Activated T-cell treated with anti-CD3 and anti-CD28 coated beads for 4 hours (primary cell): ENCODE measurements at regions not wholly inside any gene's neighbourhood (a gene's known extent, or its start where the extent isn't known, plus 50 kb on each side); places are given as distances from the start of the nearest gene placed in this dataset.
"Not testable (repeated sequence)": the region's sequence is repeated elsewhere in the genome, so short reads cannot be mapped to it uniquely, and the experiment has no call there.

Experiments used
- DNase-seq: peaks from one replicate; pipeline ENCODE4 v3.0.0-alpha.2; 2020

GRCh38 chr22:35138521-35138920 is 72.6 kb downstream of the ISX start:
- no peak for DNase-seq

- no peak for DNase-seq
Measured at GRCh38 chr22:35140879-35141745, 75.2 kb downstream of the ISX start.

DNA sequence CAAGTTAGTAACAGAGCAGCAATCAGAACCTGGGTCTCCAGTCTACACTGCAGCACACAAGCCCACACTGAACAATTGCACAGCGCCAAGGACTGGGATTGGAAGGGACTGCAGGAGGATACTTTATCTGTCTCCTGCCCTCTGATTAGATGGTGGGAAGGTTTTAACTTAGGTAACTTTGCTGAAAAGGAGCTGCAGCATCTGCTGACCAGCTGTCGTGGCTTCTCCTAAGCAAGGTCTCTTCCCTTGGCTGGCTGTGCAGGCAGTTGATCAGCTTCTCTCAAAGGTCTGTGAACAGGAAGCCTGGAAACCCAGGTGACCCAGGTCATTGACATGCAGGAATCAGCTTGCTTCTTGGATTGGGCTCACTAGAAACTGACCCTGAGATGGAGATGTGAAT is 82.4 kb downstream of the ISX start:
- no peak for DNase-seq

DNA sequence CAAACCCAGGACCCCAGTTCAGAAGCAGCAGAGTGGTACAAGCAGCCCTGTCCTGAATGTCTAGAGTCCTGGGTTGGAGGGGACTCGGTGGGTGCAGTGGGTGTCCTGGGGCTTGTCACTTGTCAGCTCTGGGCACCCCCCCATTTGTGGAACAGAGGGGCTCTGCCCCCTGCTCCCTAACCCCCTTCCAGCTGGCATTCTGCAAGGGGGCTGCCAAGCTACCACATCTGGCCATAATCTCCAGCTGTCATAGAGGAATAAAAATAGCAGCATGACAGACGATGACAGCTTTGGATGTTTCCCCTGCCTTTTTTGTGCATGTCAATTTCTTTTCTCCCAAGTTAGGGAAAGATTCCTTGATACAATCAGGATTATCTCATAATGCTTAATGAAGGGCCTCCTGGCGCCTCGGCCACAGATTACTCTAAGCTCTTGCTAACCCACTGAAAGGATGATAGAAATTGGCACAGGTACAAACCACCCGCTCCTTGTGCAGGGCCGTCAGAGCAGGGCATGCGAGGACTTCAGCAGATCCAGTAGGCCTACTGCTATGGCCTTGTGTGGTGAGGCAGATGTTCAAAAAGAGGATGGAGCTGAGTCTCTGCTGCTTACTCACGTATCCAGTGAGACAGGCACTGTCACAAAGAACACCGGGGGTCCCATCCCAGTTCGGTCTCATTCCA is 83.0 kb downstream of the ISX start:
- DNase-seq, result no peak

- DNase-seq, result peak; percentile 33
Measured at GRCh38 chr22:35150183-35151107, 84.5 kb downstream of the ISX start.

- DNase-seq, result no peak
Measured at GRCh38 chr22:35152316-35152715, 86.4 kb downstream of the ISX start.

DNA sequence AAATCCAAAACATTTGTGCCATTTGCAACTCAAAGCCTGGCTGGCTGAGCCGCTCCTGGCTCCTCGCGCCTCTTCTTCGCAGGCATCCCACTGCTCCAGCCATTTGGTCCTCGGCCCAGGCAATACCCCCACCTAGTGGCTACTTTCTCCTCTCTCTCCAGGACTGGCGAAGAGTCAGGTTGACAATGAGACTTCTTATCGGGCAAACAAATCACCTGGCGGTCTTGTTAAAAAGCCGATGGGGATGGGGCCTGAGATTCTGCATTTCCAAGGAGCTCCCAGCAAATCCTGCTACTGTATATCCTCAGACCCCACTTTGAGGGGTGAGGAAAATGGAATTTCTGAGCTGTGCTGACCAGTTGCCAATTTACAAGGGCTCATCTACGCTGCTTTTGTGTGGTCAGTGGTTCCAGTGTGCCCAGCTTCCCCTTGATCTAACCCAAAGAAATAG is 89.0 kb downstream of the ISX start:
- DNase-seq, result no peak

GRCh38 chr22:35155403-35156025 is 89.6 kb downstream of the ISX start:
- no peak for DNase-seq

DNA sequence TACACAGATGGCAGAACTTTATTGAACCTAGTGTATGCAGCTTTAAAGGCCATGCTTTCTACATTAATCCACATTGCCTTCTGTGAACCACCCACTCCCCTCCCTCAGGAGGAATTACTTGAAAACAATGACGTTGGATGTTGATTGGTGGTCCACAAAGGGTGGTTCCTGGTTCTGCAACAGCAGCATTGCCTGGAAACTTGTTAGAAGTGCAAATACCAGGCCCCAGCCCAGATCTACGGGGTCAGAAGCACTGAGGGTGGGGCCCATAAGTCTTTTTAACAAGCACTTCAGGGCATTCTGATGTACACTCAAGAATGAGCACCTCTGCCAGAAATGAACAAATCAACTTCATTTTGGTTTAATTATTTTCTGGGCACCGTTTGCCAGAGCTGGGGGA is 91.0 kb downstream of the ISX start:
- DNase-seq, result no peak

- no peak for DNase-seq
Measured at GRCh38 chr22:35158336-35158735, 92.4 kb downstream of the ISX start.

GRCh38 chr22:35159343-35159742 is 93.4 kb downstream of the ISX start:
- no peak for DNase-seq

DNA sequence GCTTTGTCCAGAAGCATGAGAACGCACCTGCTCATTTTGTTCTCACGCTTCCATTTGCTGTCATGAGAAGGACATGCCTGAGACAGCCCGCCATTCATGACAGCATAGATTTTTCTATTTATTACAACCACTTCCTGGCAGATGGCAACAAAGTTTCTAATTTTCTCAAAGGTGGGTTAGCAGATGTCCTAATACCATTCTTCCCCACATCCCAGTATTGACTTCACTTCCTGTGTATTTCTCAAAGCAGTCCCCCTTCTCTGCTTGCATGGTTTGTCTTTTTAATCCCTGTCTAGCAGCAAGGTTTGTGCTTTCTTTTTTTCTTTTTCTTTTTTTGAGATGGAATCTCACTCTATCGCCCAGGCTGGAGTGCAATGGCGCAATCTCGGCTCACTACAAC is 94.3 kb downstream of the ISX start:
- DNase-seq, result no peak

GRCh38 chr22:35165896-35166295 is 91.4 kb upstream of the HMGXB4 start:
- not testable (repeated sequence) for DNase-seq

- no peak for DNase-seq
Measured at GRCh38 chr22:35170716-35171697, 86.3 kb upstream of the HMGXB4 start.

- no peak for DNase-seq
Measured at GRCh38 chr22:35172442-35172841, 84.9 kb upstream of the HMGXB4 start.

DNA sequence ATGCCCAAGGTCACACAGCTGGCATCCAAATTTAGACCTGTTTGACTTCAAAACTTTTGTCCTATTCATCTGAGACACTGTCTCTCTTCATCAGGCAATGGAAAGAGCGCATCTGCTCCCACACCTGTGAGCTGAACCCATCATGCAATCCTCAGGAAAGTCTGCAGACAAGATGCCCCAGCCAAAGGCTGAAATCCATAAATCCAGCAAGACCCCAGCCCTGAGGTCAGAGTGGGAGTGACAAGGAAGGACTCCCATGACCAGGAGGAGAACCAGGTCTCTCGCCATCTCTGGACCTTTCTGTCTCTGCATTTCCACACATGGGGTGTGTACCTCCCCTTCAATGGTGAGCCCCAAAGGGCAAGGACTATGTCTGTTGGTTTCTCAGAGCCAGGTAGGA is 83.6 kb upstream of the HMGXB4 start:
- no peak for DNase-seq

DNA sequence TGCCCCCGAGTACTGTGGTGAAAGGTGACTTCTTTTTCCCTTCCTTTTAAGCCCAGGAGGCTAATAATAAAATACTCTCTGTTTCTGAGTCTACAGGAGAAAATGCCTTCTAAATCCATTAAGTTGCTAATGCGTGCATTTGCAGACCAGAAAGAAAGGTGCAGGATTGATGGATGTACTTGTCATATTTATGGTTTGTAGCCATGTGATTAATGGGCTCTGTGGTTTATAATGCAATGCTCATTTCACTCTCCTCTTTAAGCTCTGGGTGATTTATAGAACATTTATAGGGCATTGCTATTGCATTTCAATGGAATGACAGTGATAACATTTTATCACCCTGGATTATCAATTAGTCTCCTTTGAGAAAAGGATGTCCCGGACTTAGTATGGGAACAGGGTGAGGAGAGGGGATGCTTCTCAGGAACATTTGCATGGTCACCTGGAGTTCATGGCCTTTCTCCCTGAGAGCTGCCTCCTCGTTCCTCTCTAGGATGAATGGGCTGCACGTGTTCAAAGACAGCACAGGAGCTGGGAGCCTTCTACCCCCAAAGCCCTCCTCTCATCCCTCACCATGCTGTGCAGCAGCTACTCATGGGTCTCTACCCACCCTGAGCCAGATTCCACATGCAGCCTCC is 82.8 kb upstream of the HMGXB4 start:
- DNase-seq, result no peak

DNA sequence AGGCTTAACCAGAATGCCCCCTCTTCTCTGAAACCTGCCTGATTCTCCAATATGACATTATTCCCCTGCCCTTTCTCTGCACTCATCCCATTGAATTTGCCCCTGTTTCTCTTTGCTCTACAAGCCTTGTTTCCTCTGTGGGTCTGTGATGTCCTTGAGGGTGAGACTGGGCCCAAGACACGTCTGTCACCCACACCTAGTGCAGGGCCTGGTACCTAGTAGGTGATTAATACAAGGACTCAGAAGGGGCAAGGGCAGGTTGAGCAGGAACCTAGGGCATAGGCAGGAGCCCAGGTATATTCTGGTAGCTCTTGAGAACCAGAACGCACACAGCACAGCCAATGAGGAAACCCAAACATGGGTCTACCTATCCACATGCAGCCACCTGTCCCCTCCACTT is 81.9 kb upstream of the HMGXB4 start:
- no peak for DNase-seq

DNA sequence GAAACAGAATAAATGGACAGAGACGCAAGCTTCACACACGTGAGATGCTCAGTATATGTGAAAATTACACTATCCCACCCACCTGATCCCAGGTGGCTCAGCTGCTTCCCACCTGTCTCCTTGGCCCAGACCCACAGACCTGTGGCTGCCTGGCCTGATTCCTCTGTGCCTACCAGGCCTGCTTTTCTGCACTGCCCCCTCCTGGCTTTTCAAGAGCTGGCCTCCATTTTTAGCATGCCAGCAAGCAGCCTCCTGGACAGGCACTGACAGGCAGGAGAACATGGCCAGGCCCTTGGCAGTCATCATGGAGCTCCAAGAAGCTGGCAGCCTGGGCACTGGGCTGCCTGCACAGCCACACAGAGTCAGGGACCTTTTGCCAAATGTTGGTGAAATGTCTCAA is 79.5 kb upstream of the HMGXB4 start:
- DNase-seq, result no peak

DNA sequence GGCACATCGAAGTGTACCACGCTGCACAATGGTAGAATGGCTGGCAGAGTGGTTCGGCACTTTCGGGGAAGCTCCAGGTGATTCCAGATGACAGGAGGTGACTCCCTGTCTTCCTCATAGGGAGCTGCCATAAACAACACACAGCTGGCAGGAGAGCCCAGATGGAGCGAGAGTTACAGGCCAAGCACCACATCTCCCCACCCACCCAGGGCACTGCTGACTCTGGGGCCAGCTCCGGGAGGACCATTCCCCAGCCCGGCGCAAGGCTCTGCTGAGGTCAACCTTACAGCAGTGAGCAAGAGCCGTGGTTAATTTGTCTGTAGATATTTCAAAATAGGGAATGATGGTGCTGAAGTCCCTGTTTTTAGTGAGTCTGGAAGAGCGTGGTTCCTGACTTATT is 78.8 kb upstream of the HMGXB4 start:
- no peak for DNase-seq

- DNase-seq, result no peak
Measured at GRCh38 chr22:35183917-35184316, 73.4 kb upstream of the HMGXB4 start.
